ENCODE measurements at regions not wholly inside any gene's neighbourhood (a gene's known extent, or its start where the extent isn't known, plus 50 kb on each side); places are given as distances from the start of the nearest gene placed in this dataset.

DNA sequence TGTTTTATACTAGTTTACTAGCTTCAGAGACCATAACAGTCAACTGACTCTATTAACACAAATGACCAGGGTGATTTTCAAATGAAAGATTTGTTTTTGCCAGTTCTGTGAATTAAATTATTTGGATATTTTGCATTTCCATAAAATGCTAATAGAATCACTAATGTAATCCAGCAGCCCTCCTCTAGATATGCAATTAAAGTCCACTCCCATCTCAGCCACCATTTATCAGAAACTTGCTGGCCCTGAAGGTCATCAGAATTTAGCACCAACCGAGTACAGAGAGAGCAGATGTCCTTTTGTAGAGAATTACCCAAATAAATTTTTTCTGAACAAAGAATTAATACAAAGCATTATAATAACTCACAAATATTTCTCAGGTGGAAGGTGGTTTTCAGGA, 531.1 kb upstream of the SLIT2 start:
- H3K4me1 ChIP-seq = no peaks in the 10 kb centered on the region
- H3K36me3 ChIP-seq = no peaks in the 10 kb centered on the region

DNA sequence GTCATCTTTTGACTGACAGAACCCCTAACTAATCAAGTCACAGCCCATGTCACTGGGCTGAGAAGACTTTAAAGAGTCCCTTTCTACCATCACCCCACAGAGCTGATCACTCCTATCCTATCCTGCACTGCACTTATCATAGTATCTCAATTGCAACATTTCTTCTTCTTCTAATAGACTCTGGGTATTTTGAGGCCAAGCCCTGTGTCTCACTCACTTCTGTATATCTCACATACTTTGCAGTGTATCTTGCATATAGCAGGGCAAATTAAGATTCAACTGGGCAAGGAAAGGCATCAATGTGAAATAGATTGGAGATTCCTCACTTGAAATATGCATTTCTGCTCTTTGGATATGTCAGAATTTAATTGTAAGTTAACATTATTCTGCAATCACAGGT, 531.5 kb upstream of the SLIT2 start:
- no peak for TF ChIP-seq POLR2AphosphoS5 (IDR thresholded peaks at IDR 0.05)
- ATAC-seq = no peak
- Histone ChIP-seq H3K36me3 (no peaks in the 10 kb centered on the region), H3K4me1 (no peaks in the 10 kb centered on the region), H3K27ac (no peak overlapping the region), H3K9me3 (no peaks in the 10 kb centered on the region), H3K4me3 (no peak overlapping the region), H3K27me3 (no peaks in the 10 kb centered on the region)

More for the DNA sequence above, 531.1 kb upstream of the SLIT2 start:
- H3K27me3 ChIP-seq = no peaks in the 10 kb centered on the region
- no peak for TF ChIP-seq POLR2A (IDR thresholded peaks at IDR 0.05)
- TF ChIP-seq POLR2AphosphoS5 (IDR thresholded peaks at IDR 0.05) = no peak
- TF ChIP-seq EP300 (IDR thresholded peaks at IDR 0.05) = no peak
- TF ChIP-seq, protein P1, sequence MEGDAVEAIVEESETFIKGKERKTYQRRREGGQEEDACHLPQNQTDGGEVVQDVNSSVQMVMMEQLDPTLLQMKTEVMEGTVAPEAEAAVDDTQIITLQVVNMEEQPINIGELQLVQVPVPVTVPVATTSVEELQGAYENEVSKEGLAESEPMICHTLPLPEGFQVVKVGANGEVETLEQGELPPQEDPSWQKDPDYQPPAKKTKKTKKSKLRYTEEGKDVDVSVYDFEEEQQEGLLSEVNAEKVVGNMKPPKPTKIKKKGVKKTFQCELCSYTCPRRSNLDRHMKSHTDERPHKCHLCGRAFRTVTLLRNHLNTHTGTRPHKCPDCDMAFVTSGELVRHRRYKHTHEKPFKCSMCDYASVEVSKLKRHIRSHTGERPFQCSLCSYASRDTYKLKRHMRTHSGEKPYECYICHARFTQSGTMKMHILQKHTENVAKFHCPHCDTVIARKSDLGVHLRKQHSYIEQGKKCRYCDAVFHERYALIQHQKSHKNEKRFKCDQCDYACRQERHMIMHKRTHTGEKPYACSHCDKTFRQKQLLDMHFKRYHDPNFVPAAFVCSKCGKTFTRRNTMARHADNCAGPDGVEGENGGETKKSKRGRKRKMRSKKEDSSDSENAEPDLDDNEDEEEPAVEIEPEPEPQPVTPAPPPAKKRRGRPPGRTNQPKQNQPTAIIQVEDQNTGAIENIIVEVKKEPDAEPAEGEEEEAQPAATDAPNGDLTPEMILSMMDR (IDR thresholded peaks at IDR 0.05) = no peak
- H3K27ac ChIP-seq = no peak overlapping the region
- no peak overlapping the region for H3K4me3 ChIP-seq
- ATAC-seq = no peak
- H3K9me3 ChIP-seq = no peaks in the 10 kb centered on the region
- 38 to 77% methylated on average over 1 of the region's 1 CpG for WGBS, 2 donors (ENCODE audit: low coverage in 1 of 2)

DNA sequence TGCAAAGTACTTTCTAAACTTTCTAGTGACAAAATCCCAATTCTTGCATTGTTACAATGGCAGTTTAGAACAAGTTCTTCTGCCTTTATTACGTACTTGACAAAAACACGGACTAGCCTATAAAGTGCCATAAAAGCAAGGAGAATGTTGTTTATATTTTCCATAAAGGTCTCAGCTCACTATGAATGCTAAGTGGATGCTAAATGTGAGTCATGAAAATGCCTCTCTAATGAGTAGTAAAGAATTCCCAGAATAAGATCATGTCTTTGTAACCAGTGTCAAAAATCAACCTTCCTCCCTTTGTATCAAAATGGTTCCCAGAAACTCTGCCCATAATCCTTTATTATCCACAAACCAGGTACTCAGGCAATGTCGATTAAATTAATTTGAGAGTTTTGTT, 539.8 kb upstream of the SLIT2 start:
- Histone ChIP-seq H3K36me3 (no peaks in the 10 kb centered on the region), H3K4me1 (peaks cover 0 to 5% (median 0%) of the 10 kb centered on the region in 3 donors), H3K9me3 (no peaks in the 10 kb centered on the region), H3K4me3 (no peak overlapping the region), H3K27ac (no peak overlapping the region), H3K27me3 (no peaks in the 10 kb centered on the region)
- no peak for TF ChIP-seq POLR2AphosphoS5 (IDR thresholded peaks at IDR 0.05)
- no peak for TF ChIP-seq EP300 (IDR thresholded peaks at IDR 0.05)
- TF ChIP-seq, protein P1 (IDR thresholded peaks at IDR 0.05) = no peak
- TF ChIP-seq POLR2A (IDR thresholded peaks at IDR 0.05) = no peak
- WGBS, 2 donors (ENCODE audit: low coverage in 1 of 2) = 55 to 61% methylated on average over 3 of the region's 3 CpGs
- no peak for ATAC-seq

DNA sequence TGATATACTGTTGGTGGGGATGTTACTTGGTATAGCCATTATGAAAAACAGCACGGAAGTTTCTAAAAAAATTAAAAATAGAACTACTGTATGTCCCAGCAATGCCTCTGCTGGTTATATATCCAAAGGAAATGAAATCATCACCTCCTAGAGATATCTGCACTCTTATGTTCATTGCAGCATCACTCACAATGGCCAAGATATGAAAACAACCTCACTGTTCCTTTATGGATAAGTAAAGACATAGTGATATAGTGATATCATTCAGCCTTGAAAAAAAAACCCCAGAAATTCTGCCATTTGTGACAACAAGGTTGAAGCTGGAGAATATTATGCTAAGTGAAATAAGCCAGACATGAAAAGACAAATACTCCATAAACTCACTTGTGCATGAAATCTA, 543.8 kb upstream of the SLIT2 start:
- no peak overlapping the region for H3K27ac ChIP-seq
- ATAC-seq = no peak
- H3K4me1 ChIP-seq = peaks cover 0 to 5% (median 0%) of the 10 kb centered on the region in 3 donors
- H3K4me3 ChIP-seq = no peak overlapping the region
- no peaks in the 10 kb centered on the region for H3K9me3 ChIP-seq
- no peaks in the 10 kb centered on the region for H3K36me3 ChIP-seq
- no peaks in the 10 kb centered on the region for H3K27me3 ChIP-seq
- WGBS, 2 donors (ENCODE audit: low coverage in 1 of 2) = 45 to 67% methylated on average over 1 of the region's 1 CpG
- no peak for TF ChIP-seq POLR2AphosphoS5 (IDR thresholded peaks at IDR 0.05)
- no peak for TF ChIP-seq POLR2A (IDR thresholded peaks at IDR 0.05)
- TF ChIP-seq, protein P1 (IDR thresholded peaks at IDR 0.05) = no peak
- no peak for TF ChIP-seq EP300 (IDR thresholded peaks at IDR 0.05)

DNA sequence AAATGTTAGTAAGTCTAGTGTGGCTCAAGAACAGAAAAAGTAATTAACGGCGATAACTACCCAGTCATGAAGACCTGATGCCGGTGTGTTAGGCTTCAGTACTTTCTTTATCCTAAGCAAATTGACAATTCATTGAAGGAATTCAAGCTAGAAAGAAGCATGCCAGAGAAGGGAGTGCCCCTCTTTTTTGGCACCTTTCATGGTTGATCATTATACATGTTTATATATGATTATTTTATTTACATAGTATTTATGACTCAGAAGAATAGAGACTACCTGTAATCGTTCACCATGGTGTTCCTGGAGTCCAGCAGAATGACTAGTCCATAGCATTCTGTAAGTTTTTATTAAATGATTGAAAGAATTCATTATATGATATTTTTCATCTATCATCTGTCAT, 548.3 kb upstream of the SLIT2 start:
- Histone ChIP-seq H3K27me3 (no peaks in the 10 kb centered on the region), H3K9me3 (no peaks in the 10 kb centered on the region), H3K4me3 (no peak overlapping the region), H3K36me3 (no peaks in the 10 kb centered on the region), H3K4me1 (peaks cover 0 to 10% (median 0%) of the 10 kb centered on the region in 3 donors), H3K27ac (no peak overlapping the region)
- ATAC-seq = no peak
- TF ChIP-seq EP300 (IDR thresholded peaks at IDR 0.05) (no peak), POLR2A (IDR thresholded peaks at IDR 0.05) (no peak), POLR2AphosphoS5 (IDR thresholded peaks at IDR 0.05) (no peak)
- TF ChIP-seq, protein P1 (IDR thresholded peaks at IDR 0.05) = no peak
- WGBS, 2 donors (ENCODE audit: low coverage in 1 of 2) = 91 to 96% methylated on average over 4 of the region's 4 CpGs
